PC-9 (cell line): ENCODE measurements at regions not wholly inside any gene's neighbourhood (a gene's known extent, or its start where the extent isn't known, plus 50 kb on each side); places are given as distances from the start of the nearest gene placed in this dataset.
"Not testable (repeated sequence)": the region's sequence is repeated elsewhere in the genome, so short reads cannot be mapped to it uniquely, and the experiment has no call there.

Experiments
- EZH2 ChIP-seq: fragments of 200-600 bp; sonication (generic); IDR thresholded peaks from 2 replicates; pipeline ENCODE4 v1.8.0; 2017; ENCODE audit warnings: antibody characterized with exemption, low read depth
- TF ChIP-seq, protein P1 (sequence below): fragments of 200-600 bp; sonication (generic); conservative IDR thresholded peaks from 2 replicates; pipeline ENCODE4 v1.6.1; 2017; ENCODE audit warnings: mixed run types, antibody characterized with exemption, mild to moderate bottlenecking, moderate library complexity

- TF ChIP-seq, protein P1, sequence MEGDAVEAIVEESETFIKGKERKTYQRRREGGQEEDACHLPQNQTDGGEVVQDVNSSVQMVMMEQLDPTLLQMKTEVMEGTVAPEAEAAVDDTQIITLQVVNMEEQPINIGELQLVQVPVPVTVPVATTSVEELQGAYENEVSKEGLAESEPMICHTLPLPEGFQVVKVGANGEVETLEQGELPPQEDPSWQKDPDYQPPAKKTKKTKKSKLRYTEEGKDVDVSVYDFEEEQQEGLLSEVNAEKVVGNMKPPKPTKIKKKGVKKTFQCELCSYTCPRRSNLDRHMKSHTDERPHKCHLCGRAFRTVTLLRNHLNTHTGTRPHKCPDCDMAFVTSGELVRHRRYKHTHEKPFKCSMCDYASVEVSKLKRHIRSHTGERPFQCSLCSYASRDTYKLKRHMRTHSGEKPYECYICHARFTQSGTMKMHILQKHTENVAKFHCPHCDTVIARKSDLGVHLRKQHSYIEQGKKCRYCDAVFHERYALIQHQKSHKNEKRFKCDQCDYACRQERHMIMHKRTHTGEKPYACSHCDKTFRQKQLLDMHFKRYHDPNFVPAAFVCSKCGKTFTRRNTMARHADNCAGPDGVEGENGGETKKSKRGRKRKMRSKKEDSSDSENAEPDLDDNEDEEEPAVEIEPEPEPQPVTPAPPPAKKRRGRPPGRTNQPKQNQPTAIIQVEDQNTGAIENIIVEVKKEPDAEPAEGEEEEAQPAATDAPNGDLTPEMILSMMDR, result not testable (repeated sequence)
- TF ChIP-seq EZH2, result not testable (repeated sequence)
Measured at GRCh38 chr6:832804-833203, 139.9 kb upstream of the EXOC2 start.
